HG03159 (cell line): ENCODE measurements at regions not wholly inside any gene's neighbourhood (a gene's known extent, or its start where the extent isn't known, plus 50 kb on each side); places are given as distances from the start of the nearest gene placed in this dataset.
"Not testable (repeated sequence)": the region's sequence is repeated elsewhere in the genome, so short reads cannot be mapped to it uniquely, and the experiment has no call there.

Source experiments
- ATAC-seq: cut with Tn5 transposase; IDR thresholded peaks from one replicate; pipeline ENCODE4 v1.9.1; 2021; ENCODE audit warnings: mild to moderate bottlenecking, moderate library complexity; ENCODE audit not compliant: unreplicated experiment

GRCh38 chr15:19944261-19944888 lies 597.2 kb downstream of the GOLGA6L6 start:
- no peak for ATAC-seq

- no peak for ATAC-seq
Measured at GRCh38 chr15:19943515-19943914, 598.1 kb downstream of the GOLGA6L6 start.

- ATAC-seq: not testable (repeated sequence)
Measured at GRCh38 chr15:19903281-19903680, 638.3 kb downstream of the GOLGA6L6 start.

- ATAC-seq: not testable (repeated sequence)
Measured at GRCh38 chr15:19902388-19902787, 639.2 kb downstream of the GOLGA6L6 start.

- ATAC-seq: not testable (repeated sequence)
Measured at GRCh38 chr15:19901414-19901813, 640.2 kb downstream of the GOLGA6L6 start.

- ATAC-seq: no peak
Measured at GRCh38 chr15:19899021-19899824, 642.4 kb downstream of the GOLGA6L6 start.

GRCh38 chr15:19888811-19889210 lies 652.8 kb downstream of the GOLGA6L6 start:
- ATAC-seq: not testable (repeated sequence)

GRCh38 chr15:19844061-19844460 lies 697.5 kb downstream of the GOLGA6L6 start:
- ATAC-seq: not testable (repeated sequence)
